Peyer's patch (tissue), 4 donors: ENCODE measurements at regions not wholly inside any gene's neighbourhood (a gene's known extent, or its start where the extent isn't known, plus 50 kb on each side); places are given as distances from the start of the nearest gene placed in this dataset.

Source experiments
- POLR2A ChIP-seq, 2 donors: fragments of 450-650 bp; IDR thresholded peaks; one replicate each; pipeline ENCODE4 v1.5.1; 2017; ENCODE audit warnings: antibody characterized with exemption in 2 of 2, mild to moderate bottlenecking in 2 of 2, moderate library complexity in 2 of 2
- TF ChIP-seq, protein P1 (sequence below), 6 experiments: fragments of 450-650 bp in 4 of 6; fragments of 200-600 bp in 2 of 6; sonication (generic) in 1 of 6; IDR thresholded peaks; one replicate each; pipeline ENCODE4 v1.5.1; 2017 to 2019; ENCODE audit warnings: antibody characterized with exemption in 6 of 6, mild to moderate bottlenecking in 3 of 6, moderate library complexity in 1 of 6

DNA sequence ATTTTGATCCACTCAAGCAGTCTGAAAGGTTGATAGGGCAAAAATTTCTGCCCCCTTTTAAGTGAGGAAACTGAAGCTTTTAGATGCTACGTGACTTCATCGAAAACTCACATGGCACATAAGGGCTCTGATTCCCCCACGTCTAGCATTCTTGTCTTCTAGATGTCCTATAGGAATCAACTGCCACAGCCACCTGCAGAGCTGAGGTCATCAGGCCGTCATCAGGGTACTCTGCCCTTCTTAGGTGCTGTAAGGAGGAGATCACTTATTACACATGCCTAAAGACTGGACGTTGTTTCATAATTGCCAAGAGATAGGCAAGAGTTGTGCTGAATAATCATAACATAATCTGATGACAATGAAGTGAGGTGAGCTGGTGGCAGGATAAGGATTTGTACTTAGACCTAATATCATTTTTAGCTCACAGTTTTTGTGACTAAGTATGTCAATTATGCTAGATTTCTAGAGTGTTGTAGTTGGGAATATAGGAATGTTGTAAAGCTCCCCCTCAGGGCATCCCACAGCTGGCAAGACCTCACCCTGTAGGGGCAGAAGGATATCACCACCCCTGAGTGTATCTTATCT is 349.4 kb downstream of the METTL15 start:
- TF ChIP-seq, protein P1, sequence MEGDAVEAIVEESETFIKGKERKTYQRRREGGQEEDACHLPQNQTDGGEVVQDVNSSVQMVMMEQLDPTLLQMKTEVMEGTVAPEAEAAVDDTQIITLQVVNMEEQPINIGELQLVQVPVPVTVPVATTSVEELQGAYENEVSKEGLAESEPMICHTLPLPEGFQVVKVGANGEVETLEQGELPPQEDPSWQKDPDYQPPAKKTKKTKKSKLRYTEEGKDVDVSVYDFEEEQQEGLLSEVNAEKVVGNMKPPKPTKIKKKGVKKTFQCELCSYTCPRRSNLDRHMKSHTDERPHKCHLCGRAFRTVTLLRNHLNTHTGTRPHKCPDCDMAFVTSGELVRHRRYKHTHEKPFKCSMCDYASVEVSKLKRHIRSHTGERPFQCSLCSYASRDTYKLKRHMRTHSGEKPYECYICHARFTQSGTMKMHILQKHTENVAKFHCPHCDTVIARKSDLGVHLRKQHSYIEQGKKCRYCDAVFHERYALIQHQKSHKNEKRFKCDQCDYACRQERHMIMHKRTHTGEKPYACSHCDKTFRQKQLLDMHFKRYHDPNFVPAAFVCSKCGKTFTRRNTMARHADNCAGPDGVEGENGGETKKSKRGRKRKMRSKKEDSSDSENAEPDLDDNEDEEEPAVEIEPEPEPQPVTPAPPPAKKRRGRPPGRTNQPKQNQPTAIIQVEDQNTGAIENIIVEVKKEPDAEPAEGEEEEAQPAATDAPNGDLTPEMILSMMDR (IDR thresholded peaks at IDR 0.05): no peak
- no peak for TF ChIP-seq POLR2A (IDR thresholded peaks at IDR 0.05)
